Left colon (tissue), 2 donors: ENCODE measurements at regions not wholly inside any gene's neighbourhood (a gene's known extent, or its start where the extent isn't known, plus 50 kb on each side); places are given as distances from the start of the nearest gene placed in this dataset.

Experiments used
- ATAC-seq: fragments of 200-7000 bp; cut with Tn5 transposase; one replicate; pipeline ENCODE4 v1.9.1; 2020; ENCODE audit warnings: mild to moderate bottlenecking, moderate library complexity
- DNase-seq, 2 donors: peaks; one replicate each; pipeline ENCODE4 v3.0.0-alpha.2; 2020
- intact Hi-C, 2 donors: fragments of 100-400 bp; cut with DNase I in 1 of 2; cut with micrococcal nuclease in 1 of 2; formaldehyde crosslinking; loops; one replicate each; pipeline versions ENCODE4 v1.11.2 to v1.14.0; 2022; cut with DNase I, micrococcal nuclease
- donor health status: DM: no; HTN: no; CAD: no.
- donor health status: DM: yes; HTN: yes; CAD: no.

DNA sequence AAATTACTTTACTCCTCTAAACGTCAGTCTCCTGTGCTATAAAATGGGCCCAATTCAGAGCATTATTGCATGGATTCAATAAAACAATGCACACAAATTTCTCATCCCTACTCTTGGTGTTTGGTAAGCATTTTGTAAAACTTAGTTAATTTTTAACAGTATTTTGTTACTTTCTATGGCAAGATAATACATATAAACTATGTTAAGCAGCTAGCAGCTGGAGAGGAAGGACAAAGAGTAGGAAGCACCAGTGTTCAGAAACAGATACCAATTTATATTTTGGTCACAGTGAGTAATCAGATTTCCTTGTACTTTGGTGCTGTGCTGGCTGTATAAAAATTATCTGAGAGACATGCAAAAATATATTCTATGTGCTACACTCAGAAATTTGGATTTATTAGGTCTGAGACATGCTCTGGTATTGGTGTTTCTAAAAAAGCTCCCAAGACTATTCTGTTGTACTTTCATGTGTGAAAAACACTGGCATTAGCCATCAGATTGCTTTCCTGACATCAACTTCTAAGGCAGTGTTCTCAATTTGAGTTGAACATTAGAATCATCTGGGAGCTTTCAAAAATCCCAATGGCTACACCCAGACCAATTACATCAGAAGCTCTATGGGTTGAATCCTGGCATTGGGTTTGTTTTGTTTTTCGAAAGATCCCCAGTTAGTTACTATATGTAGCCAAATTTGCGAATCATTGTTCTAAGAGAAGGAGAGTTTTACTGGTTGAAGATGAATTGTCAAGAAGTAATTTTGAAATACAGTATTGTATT is 100.3 kb upstream of the C1orf87 start:
- ATAC-seq (peak; percentile 59), DNase-seq (no peak)
- intact Hi-C loops: no loop called here

DNA sequence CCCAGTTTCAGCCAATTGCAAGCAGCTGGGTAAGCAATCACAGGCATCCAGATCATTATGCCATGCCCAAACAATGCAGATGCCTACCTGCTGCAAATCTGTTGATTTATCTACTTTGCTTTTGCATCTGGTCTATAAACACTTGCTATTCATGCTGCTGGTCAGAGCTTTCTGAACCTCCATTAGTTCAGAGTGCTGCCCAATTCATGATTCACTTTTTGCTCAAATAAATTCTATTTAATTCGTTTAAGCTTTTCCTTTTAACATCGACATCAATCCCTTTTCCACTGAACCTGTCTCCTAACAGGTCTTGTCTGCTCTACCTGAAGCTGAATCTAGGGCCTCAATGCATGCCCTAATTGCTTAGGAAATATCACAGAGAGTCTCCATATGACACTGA is 99.4 kb upstream of the C1orf87 start:
- DNase-seq (no peak), ATAC-seq (no peak)
- intact Hi-C loops: no loop called here

DNA sequence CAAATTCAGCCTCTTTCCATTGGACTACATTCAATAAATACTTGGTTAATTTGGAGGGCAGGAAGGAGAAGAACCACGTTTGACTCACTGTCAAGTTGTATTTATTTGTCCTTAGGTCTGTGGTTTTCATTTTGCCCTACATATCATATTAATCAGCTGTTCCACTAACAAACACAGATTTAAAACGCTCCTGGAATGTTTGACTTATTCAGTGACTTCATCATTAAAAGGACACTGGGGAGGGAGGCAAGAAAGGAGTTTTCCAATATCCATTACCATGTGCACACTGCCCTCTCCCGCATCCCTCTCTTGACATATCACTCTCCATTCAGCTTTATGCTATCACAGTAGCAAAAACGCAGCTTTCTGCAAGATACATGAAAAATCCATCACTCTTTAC is 98.2 kb upstream of the C1orf87 start:
- ATAC-seq (no peak), DNase-seq (no peak)
- intact Hi-C loops: no loop called here

DNA sequence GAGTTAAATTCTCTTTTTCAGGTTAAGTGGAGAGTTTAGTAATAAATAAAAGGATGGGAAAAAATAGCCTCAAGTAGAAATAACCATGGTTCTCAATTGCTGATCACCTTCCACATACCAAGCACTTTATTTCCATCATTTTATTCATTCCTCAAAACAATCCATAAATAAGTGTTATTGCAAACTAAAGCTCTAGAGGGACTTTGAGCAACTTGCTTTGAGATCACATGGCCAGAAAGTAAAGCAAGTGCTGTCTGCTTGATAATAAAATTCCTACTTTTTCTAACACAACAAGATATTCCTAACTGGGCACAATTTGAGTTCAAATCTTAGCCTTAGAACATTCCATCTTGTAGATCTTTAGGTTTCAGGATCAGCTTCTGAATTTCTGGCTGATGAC is 97.1 kb upstream of the C1orf87 start:
- intact Hi-C loops: no loop called here
- DNase-seq (no peak), ATAC-seq (no peak)

DNA sequence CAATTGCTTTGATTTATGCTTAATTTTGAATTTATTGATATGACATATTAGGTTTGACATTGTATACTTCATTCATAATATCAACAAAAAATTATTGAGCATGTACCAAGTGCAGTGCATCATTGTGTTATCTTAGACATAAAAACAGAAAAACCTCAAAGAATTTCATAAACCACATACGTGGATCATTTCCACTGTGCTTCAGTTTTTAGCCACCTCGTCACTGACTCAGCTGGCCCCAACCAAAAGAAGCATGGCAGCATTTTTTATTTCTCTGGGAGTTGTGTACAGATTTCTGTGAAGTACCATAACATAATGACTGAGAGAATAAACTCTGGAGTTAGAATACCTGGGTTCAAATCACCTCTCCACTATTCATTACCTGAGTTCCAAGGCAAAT is 95.6 kb upstream of the C1orf87 start:
- no peak for ATAC-seq
- intact Hi-C loops: no loop called here
- no peak for DNase-seq

DNA sequence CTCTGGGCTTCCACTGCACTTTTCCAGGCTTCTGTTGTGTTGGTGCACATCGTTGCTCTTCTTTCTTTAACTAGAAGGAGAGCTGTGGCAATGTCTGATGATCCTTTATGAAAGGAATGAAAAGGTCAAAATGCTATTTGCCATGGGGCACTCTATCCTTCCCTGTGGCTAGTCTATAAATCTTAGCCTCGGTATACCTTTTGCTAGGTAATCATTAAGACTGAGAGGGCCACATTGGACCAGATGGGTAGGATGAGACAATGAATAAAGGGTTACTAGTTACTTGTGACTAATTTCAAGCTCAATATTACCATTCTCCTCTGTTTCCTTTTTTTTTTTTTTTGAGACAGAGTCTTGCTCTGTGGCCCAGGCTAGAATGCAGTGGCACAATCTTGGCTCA is 89.4 kb upstream of the C1orf87 start:
- no peak for ATAC-seq
- intact Hi-C loops: no loop called here
- DNase-seq: no peak

DNA sequence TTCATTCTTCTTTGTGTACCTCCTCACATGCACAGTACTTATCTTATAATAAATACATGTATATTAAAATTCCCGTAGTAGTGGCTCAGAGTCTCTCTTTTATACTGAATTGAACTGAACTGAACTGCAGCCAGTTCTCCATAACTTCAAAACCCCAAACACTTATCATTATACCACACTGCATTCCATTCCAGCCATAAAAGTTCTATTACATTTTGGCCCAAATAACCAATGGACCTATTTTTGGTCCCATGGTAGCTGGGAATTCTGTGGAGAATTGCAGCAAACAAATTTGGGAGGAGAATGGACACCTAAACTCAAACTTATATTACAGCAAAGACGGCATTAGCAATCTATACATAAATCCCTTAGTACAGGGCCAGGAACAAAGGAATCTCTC is 86.6 kb upstream of the C1orf87 start:
- no peak for DNase-seq
- ATAC-seq: no peak
- intact Hi-C loops: no loop called here

DNA sequence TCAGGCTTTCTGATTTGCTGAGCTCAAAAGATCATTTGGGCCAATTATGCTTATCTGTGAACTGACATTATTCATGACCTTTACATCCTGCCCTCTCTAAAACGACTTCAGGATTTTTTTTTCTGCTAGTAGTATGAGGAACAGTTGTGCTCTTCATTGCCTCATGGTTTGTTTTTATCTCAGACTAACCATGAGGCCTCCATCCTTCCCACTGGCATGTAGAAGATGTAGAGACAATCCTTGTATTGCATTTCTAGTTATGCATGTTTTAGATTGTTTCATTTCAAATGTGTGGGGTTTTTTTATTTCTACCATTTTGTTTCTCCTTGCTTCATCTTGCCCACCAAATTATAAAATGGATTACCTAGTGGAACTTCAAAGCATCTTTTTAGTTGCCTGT is 82.8 kb upstream of the C1orf87 start:
- no peak for ATAC-seq
- DNase-seq: no peak
- intact Hi-C loops: no loop called here

DNA sequence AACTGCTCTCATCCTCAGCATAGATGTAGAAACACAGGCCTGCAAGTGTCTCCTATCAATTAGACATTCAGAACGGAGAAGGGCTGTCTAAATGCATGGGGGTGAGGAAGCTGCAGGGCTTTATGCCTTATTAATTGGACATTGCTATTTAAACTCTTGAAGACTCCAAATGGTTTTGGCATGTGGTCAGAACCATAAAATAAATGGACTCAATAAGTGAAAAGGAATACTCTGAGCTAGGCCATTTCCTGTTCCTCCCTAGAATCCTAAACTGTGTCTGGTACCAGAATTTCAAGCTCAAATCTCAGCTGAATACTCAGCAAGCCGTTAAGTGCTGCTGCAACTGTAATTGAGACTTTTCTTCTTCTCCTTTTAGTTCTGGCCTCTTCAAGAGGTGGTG is 80.4 kb upstream of the C1orf87 start:
- intact Hi-C loops: no loop called here
- ATAC-seq: no peak
- no peak for DNase-seq

DNA sequence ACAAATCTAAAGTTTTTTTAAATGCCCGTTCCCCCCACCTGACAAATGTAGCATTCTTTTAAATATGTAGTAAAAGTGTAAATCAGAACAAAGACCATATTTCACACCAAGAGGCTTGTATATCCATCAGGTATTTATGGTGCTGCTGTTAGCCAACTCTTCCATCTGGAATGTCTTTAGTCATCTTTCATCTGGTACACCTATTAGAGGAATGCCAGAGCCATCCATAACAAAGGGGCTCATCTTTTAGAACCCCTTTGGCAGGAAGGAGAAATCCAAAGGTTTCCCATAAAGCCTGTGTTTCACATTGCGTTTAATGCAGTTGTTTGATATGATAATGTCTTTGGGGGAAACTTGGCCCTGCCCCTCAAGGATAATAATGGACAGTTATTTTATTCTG is 79.3 kb upstream of the C1orf87 start:
- ATAC-seq: no peak
- intact Hi-C loops: no loop called here
- DNase-seq: no peak

DNA sequence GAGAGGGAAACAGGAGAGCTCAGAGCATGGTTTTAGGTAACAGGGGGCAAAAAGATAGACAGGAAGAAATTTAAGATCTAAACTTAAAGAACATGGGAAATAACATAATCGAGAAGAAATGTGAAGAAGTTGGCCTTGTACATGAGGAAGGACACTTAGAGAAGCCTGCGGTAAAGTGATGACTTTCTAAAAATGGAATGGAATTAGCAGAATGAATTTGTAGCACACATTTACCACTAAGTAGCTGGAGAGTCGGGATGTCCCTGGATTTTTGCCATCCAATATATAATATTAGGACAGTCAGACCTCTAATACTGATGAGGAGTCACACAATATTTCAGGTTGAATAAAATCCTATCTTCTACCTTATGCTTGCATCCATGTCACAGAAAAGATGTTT is 77.7 kb upstream of the C1orf87 start:
- ATAC-seq (no peak), DNase-seq (no peak)
- intact Hi-C loops: no loop called here

DNA sequence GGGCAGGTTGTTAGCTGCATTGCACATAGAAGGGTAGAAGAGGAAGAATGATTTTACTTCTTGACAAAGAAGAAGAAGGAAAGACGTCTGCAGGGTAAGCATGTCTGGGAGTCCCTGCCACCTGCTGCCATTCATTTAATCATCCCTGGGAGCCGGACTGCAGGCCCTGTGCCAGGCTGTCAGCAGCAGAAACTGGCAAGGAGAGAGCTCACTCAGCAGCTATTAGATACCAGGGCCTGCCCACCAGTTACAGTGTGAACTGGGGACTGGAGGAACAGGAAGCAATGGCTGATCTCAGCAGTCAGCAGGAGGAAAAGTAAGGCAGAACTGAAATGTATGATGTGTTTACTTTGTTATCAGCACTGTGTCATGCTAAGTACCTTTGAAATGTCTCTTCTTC is 75.7 kb upstream of the C1orf87 start:
- DNase-seq (peak; percentile 62 to 65), ATAC-seq (peak; percentile 97)
- intact Hi-C loops: no loop called here

DNA sequence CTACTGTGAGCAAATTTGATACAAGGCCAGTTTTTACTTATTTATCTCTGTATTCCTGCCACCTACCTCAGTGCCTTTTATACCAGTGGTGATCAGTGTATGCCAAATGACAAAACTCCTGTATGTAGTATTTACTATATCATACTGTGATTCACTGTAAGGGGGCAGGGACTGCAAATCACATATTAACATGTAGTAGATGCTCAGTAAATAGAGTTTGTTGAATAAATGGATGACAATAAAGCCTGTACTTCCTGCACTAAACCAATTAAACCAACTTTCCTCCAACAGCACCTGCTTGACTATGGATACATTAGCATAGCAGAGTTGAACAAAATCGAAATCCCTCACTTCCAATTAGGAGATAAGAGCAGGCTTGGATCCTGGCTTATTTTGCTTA is 73.3 kb upstream of the C1orf87 start:
- intact Hi-C loops: no loop called here
- ATAC-seq: peak; percentile 73
- no peak for DNase-seq

DNA sequence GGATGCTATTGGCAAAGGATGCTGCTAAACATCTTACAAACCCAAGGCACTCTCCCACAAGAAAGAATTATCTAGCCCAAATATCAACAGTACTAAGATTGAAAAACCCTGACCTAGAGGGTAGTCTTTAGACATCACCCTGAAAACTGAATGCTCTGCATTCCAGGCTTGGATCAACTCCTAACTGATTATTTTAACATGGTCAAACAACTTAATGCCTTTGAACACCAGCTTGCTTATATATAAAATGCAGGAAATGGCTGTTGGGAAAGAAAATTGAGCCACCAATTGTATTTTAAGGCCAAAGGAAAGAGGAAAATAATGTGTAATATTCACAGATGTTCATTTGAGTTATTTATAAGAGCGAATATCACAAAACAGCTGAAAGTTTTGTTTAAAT is 72.2 kb upstream of the C1orf87 start:
- intact Hi-C loops: no loop called here
- no peak for DNase-seq
- ATAC-seq: no peak

DNA sequence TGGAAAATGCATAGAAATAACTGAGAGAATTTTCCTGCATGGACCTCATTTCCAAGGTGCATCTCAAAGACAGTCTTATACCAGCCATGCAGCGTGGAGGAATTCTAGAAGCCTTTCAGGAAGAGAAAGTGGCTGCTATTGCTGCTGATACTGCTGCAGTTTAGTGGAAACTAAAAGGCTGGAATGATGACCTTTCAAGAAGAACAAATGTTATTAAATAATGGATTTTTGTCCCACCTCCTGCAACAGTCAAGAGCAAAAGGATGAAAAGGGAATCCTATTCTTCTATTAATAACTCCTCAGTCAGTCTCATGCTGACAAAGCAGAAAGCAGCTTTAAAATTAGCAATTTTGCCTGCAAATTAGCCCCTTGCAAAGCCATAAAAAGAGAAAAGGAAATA is 68.2 kb upstream of the C1orf87 start:
- intact Hi-C loops: no loop called here
- DNase-seq (no peak), ATAC-seq (no peak)

DNA sequence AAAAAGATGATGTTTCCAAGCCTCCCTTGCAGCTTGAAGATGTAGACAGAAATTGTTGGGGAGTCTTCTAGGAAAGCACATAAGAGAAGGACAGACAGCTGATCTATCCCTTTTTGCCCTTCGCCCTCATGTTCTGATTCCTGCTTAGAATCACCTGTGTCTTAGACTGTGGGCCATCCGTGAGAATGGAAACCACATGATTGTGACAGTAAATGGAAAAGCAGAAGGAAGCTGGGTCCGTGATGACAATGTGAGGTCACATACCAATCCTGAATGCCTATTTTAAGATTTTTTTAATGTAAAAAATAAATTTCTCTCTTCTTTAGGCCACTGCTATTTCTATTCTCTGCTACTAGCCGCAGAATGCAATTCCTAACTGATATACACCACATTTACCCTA is 67.7 kb upstream of the C1orf87 start:
- ATAC-seq (no peak), DNase-seq (no peak)
- intact Hi-C loops: no loop called here

DNA sequence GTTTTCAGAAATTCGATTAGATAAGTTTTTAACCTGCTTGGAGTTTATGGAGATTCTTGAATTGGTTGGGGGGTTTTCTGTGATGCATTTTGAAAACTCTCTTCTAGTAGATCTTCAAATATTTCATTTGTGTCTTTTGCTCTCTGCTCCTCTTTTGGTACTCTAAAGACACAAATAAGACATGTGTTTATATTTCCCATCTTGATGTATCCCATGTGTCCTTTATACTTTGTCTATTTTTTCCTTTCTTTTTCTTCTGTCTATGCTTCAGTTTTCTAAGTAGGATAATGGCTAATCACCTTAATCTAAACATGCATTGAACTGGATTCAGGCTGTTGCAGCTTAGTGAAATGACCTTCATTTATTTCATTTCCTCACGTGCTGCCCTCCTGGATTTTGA is 63.8 kb upstream of the C1orf87 start:
- ATAC-seq (no peak), DNase-seq (no peak)
- intact Hi-C loops: no loop called here

DNA sequence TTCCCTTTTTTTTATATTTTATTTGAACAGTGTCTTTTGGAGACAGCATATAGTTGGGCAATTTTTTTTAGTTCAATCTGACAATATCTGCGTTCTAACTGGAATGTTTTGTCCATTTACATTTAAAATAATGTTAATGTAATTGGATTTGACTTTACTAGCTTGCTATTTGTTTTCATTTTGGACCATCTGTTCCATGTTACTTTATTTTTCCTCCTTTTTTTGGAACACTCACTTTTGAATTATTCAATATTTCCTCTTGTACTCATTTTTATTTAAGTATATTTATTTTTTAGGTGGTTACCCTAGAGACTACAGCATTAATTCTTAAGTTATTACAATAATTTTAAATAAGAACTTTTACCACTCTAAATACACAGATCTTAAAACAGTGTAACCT is 62.8 kb upstream of the C1orf87 start:
- DNase-seq (no peak), ATAC-seq (no peak)
- intact Hi-C loops: no loop called here

DNA sequence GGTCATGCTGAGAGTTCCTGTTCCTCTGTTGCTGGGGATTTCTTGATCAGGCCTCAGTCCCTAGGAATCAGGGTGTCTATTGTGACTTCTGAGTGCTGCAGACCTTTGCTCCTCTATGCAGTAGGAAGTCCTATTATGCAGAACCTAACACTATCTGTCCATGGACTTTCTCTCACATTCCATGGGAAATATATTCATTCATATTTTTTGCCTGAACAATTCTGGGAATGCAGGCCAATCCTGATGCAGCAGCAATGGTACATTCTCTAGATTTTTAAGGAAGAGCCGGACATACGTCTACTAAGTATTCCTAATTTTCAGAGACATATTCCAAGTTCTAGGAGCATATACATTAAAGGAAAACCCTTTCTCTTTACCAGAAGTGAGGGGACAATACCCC is 61.1 kb upstream of the C1orf87 start:
- no peak for ATAC-seq

DNA sequence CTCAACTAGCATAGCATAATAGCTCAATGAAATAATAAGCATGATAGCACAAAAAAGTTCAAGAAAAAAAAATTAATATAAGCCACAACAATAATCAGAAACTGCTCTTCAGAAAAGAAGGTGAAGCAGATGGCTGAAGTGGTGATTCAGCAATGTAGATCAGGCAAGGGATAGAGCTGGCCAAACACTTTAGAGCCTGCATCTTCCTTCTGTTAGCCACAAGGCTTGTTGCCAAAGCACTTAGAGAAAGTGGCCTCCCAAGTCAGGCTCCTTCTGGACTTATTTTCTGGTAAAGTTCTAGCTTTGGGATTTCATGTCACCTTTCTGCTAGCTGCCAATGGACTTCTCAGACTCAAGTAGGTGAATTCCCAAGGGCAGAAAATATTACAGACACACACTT is 60.3 kb upstream of the C1orf87 start:
- no peak for DNase-seq
- ATAC-seq: no peak
- intact Hi-C loops: no loop called here

More for the DNA sequence above, 61.1 kb upstream of the C1orf87 start:
- intact Hi-C loops: no loop called here
- no peak for DNase-seq

DNA sequence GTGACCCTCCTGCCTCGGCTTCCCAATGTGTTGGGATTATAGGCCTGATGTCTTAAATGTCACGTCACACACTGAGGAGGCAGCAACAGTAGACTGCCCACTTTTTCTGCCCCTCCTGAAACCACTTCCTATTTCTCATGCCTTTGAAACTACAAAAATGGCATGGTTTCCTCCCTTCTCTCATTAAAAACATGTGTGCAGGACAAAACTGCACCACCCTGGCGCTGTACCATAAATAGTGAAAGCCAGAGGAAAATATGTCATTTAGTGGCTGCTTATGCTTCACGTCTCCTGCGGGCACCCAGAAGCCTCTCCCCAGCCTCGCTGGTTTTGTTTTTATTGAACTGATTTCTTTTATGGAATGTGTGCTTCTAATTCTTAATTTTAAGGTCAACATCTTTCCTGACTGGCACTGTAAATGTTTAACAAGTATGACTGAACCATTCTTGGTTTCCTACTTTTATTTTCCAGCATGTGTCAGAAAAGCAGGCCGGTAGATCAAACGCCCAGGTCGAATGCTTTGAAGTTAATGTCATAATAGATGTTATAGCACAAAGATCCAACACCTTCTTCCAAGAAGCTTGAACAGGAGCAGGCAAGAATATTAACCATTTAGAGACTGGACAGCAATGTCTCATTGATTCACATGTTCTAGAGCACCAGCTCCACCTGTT is 59.6 kb upstream of the C1orf87 start:
- DNase-seq (peak in 1 of 2 donors; percentile 19), ATAC-seq (peak; percentile 76)
- intact Hi-C loops: no loop called here
